PC-3 (cell line): ENCODE measurements at regions not wholly inside any gene's neighbourhood (a gene's known extent, or its start where the extent isn't known, plus 50 kb on each side); places are given as distances from the start of the nearest gene placed in this dataset.

ENCODE experiments used
- EZH2 ChIP-seq: fragments of 300-600 bp; sonication (generic); IDR thresholded peaks from one replicate; pipeline ENCODE4 v1.6.1; 2017; ENCODE audit warnings: antibody characterized with exemption, mild to moderate bottlenecking, low read length; ENCODE audit not compliant: unreplicated experiment
- TF ChIP-seq, protein P1 (sequence below): fragments of 300-600 bp; sonication (generic); conservative IDR thresholded peaks from 2 replicates; pipeline ENCODE4 v1.5.1; 2017; ENCODE audit warnings: antibody characterized with exemption, low read depth, mild to moderate bottlenecking, low read length

DNA sequence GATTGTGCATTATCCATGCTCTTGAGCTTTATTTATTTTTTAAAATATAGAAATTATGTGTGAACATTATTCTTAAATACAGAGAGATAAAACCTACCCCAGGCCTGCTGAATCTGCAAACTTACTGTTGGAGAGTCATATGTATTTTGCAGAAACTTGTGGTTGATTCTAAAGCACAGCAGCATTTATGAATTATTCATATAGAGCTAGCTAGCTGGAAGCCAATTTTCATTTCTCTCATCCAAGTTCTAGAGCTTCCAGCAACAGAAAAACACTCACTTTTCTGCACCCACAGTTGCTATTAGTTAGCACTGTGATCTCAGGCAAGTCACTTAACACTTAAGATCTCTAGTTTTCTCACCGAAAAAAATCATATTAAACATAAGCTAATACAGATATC lies 479.5 kb upstream of the FAM47C start:
- TF ChIP-seq, protein P1, sequence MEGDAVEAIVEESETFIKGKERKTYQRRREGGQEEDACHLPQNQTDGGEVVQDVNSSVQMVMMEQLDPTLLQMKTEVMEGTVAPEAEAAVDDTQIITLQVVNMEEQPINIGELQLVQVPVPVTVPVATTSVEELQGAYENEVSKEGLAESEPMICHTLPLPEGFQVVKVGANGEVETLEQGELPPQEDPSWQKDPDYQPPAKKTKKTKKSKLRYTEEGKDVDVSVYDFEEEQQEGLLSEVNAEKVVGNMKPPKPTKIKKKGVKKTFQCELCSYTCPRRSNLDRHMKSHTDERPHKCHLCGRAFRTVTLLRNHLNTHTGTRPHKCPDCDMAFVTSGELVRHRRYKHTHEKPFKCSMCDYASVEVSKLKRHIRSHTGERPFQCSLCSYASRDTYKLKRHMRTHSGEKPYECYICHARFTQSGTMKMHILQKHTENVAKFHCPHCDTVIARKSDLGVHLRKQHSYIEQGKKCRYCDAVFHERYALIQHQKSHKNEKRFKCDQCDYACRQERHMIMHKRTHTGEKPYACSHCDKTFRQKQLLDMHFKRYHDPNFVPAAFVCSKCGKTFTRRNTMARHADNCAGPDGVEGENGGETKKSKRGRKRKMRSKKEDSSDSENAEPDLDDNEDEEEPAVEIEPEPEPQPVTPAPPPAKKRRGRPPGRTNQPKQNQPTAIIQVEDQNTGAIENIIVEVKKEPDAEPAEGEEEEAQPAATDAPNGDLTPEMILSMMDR, result no peak
- no peak for TF ChIP-seq EZH2
